Fibroblast of mammary gland (primary cell): ENCODE measurements at regions not wholly inside any gene's neighbourhood (a gene's known extent, or its start where the extent isn't known, plus 50 kb on each side); places are given as distances from the start of the nearest gene placed in this dataset.

ENCODE experiments used
- DNase-seq: peaks from one replicate; pipeline ENCODE4 v3.0.0-alpha.2; 2010; ENCODE audit warnings: low read depth
- H3K4me3 ChIP-seq: 2 replicates; pipeline ENCODE4 v1.5.1; 2011; ENCODE audit warnings: low read depth, mild to moderate bottlenecking, low read length, moderate library complexity; ENCODE audit not compliant: control insufficient read depth
- CTCF ChIP-seq: conservative IDR thresholded peaks from 2 replicates; pipeline ENCODE4 v1.5.1; 2011; ENCODE audit warnings: low read depth, low read length, inconsistent platforms; ENCODE audit not compliant: control insufficient read depth, insufficient read depth

GRCh38 chr10:91124016-91124415 lies 96.4 kb upstream of the PCGF5 start:
- no peak for TF ChIP-seq CTCF
- H3K4me3 ChIP-seq: no peak overlapping the region
- DNase-seq: no peak

- DNase-seq: no peak
- H3K4me3 ChIP-seq: no peak overlapping the region
- no peak for TF ChIP-seq CTCF
Measured at GRCh38 chr10:91126471-91126870, 94.0 kb upstream of the PCGF5 start.

- no peak for TF ChIP-seq CTCF
- no peak for DNase-seq
- H3K4me3 ChIP-seq: no peak overlapping the region
Measured at GRCh38 chr10:91127341-91128082, 93.0 kb upstream of the PCGF5 start.

- no peak for DNase-seq
- no peak overlapping the region for H3K4me3 ChIP-seq
- no peak for TF ChIP-seq CTCF
Measured at GRCh38 chr10:91135113-91135512, 85.3 kb upstream of the PCGF5 start.

DNA sequence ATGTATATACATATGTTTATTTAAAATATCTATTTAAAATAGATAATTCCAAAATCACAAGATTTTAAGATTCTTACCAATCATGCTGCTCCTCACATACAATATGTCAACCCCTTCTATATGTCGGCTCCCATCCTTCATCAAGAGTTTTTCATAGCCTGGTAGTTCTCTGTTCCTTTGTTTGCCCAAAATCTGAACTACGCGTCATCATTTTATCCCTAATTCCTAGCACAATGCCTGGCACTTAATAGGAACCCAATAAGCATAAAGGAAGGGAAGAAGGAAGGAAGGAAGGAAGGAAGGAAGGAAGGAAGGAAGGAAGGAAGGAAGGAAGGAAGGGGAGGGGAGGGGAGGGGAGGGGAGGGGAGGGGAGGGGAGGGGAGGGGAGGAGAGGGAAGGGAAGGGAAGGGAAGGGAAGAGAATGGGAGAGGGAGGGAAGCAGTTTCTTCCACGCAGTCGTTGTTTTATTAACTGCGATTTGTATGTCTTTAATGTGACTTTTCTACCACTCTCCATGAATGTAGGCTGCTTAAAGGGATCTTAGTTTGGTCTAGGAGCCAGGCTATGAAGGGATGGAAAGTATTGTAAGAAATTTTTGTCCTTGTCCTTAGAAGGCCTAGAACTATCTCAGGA lies 83.3 kb upstream of the PCGF5 start:
- no peak for TF ChIP-seq CTCF
- no peak for DNase-seq
- no peak overlapping the region for H3K4me3 ChIP-seq

GRCh38 chr10:91137822-91138221 lies 82.6 kb upstream of the PCGF5 start:
- no peak for DNase-seq
- TF ChIP-seq CTCF: no peak

More at GRCh38 chr10:91137822-91138221, 82.6 kb upstream of the PCGF5 start:
- no peak overlapping the region for H3K4me3 ChIP-seq
